ENCODE measurements at regions not wholly inside any gene's neighbourhood (a gene's known extent, or its start where the extent isn't known, plus 50 kb on each side); places are given as distances from the start of the nearest gene placed in this dataset.

DNA sequence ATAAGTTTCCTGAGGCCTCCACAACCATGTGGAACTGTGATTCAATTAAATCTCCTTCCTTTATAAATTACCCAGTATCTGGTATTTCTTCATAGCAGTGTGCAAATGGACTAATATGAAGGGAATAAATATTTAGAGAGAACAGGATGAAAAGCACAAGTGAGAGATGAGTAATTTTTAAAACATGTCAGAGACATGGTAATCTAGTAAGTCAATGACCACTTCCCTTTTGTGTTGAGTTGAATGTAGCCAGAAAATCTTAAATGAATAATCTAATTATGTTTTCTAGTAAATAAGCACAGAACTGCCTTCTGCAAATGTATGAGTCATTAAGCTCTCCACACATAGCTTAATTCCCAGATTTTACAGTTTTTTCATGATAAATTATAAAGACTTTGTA, 524.1 kb upstream of the SLITRK5 start (continued):
- no peak for TF ChIP-seq ERG (CRISPR knock-in tag; IDR thresholded peaks at IDR 0.05)
- TF ChIP-seq SOX15 (CRISPR knock-in tag; IDR thresholded peaks at IDR 0.05): no peak
- TF ChIP-seq NR1H2 (CRISPR knock-in tag; IDR thresholded peaks at IDR 0.05): no peak
- no peak for TF ChIP-seq KAT7 (CRISPR knock-in tag; IDR thresholded peaks at IDR 0.05; ENCODE audit: borderline replicate concordance)
- TF ChIP-seq ELF4 (CRISPR knock-in tag; IDR thresholded peaks at IDR 0.05; ENCODE audit: low read depth): no peak
- TF ChIP-seq, protein P1, sequence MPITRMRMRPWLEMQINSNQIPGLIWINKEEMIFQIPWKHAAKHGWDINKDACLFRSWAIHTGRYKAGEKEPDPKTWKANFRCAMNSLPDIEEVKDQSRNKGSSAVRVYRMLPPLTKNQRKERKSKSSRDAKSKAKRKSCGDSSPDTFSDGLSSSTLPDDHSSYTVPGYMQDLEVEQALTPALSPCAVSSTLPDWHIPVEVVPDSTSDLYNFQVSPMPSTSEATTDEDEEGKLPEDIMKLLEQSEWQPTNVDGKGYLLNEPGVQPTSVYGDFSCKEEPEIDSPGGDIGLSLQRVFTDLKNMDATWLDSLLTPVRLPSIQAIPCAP (CRISPR knock-in tag; IDR thresholded peaks at IDR 0.05): no peak

GRCh38 chr13:87153371-87153770, 517.8 kb upstream of the SLITRK5 start:
- Mint-ChIP-seq H3K27me3 (ENCODE audit: low read depth) (no peaks in the 10 kb centered on the region), H3K9me3 (peaks cover 21% of the 10 kb centered on the region), H3K27ac (no peak overlapping the region), H3K36me3 (peaks cover 14% of the 10 kb centered on the region), H3K4me3 (no peak overlapping the region), H3K4me1 (no peaks in the 10 kb centered on the region)
- ChIA-PET POLR2A (no interaction called here), CTCF (no interaction called here)
- ATAC-seq: no peak
- no peak for TF ChIP-seq ERG (CRISPR knock-in tag; IDR thresholded peaks at IDR 0.05)
- TF ChIP-seq CREM (CRISPR knock-in tag; IDR thresholded peaks at IDR 0.05): no peak
- no peak for TF ChIP-seq SMAD4 (CRISPR knock-in tag; IDR thresholded peaks at IDR 0.05)
- no peak for TF ChIP-seq E2F5 (CRISPR knock-in tag; IDR thresholded peaks at IDR 0.05)
- no peak for TF ChIP-seq TEAD1 (CRISPR knock-in tag; IDR thresholded peaks at IDR 0.05)
- TF ChIP-seq, protein P2, sequence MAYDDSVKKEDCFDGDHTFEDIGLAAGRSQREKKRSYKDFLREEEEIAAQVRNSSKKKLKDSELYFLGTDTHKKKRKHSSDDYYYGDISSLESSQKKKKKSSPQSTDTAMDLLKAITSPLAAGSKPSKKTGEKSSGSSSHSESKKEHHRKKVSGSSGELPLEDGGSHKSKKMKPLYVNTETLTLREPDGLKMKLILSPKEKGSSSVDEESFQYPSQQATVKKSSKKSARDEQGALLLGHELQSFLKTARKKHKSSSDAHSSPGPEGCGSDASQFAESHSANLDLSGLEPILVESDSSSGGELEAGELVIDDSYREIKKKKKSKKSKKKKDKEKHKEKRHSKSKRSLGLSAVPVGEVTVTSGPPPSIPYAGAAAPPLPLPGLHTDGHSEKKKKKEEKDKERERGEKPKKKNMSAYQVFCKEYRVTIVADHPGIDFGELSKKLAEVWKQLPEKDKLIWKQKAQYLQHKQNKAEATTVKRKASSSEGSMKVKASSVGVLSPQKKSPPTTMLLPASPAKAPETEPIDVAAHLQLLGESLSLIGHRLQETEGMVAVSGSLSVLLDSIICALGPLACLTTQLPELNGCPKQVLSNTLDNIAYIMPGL (CRISPR knock-in tag; IDR thresholded peaks at IDR 0.05): no peak
- no peak for TF ChIP-seq MXD4 (CRISPR knock-in tag; IDR thresholded peaks at IDR 0.05; ENCODE audit: borderline replicate concordance)
- no peak for TF ChIP-seq FOXP1 (CRISPR knock-in tag; IDR thresholded peaks at IDR 0.05; ENCODE audit: borderline replicate concordance)
- no peak for TF ChIP-seq ELF4 (CRISPR knock-in tag; IDR thresholded peaks at IDR 0.05; ENCODE audit: low read depth)
- TF ChIP-seq ZNF532 (CRISPR knock-in tag; IDR thresholded peaks at IDR 0.05; ENCODE audit: borderline replicate concordance): no peak
- TF ChIP-seq, protein P3, sequence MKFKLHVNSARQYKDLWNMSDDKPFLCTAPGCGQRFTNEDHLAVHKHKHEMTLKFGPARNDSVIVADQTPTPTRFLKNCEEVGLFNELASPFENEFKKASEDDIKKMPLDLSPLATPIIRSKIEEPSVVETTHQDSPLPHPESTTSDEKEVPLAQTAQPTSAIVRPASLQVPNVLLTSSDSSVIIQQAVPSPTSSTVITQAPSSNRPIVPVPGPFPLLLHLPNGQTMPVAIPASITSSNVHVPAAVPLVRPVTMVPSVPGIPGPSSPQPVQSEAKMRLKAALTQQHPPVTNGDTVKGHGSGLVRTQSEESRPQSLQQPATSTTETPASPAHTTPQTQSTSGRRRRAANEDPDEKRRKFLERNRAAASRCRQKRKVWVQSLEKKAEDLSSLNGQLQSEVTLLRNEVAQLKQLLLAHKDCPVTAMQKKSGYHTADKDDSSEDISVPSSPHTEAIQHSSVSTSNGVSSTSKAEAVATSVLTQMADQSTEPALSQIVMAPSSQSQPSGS (CRISPR knock-in tag; IDR thresholded peaks at IDR 0.05; ENCODE audit: borderline replicate concordance, low read depth): no peak
- no peak for TF ChIP-seq SOX15 (CRISPR knock-in tag; IDR thresholded peaks at IDR 0.05)
- no peak for DNase-seq (ENCODE audit: low spot score)

Data from WTC11 (cell line).